A673 (cell line): ENCODE measurements at regions not wholly inside any gene's neighbourhood (a gene's known extent, or its start where the extent isn't known, plus 50 kb on each side); places are given as distances from the start of the nearest gene placed in this dataset.

Experiments
- BruUV-seq: library from RNA; stranded (reverse); fragments of 400-500 nt; replicated peaks from 2 replicates; lab custom pipeline; 2021; lab: Mats Ljungman, UMichigan
- CTCF ChIA-PET: fragments of 300-600 bp; sonication (Branson Sonifier 250); formaldehyde crosslinking; loops from one replicate; lab custom pipeline; 2022; ENCODE audit warnings: antibody characterized with exemption; lab: Charles Lee
- POLR2A ChIA-PET: fragments of 300-600 bp; sonication (Branson Sonifier 250); formaldehyde crosslinking; loops from one replicate; lab custom pipeline; 2022; ENCODE audit warnings: antibody characterized with exemption; ENCODE audit not compliant: low non-redundant PET; lab: Charles Lee
- DNase-seq: peaks from one replicate; pipeline ENCODE4 v3.0.0-alpha.2; 2015; ENCODE audit warnings: low spot score
- H3K27ac ChIP-seq: fragments of 200-600 bp; sonication (generic); 2 replicates; pipeline ENCODE4 v1.5.1; 2016; ENCODE audit warnings: mixed run types, low read depth, mild to moderate bottlenecking, mixed read lengths, antibody characterized with exemption, low read length; ENCODE audit not compliant: poor library complexity, severe bottlenecking
- H3K27me3 ChIP-seq: fragments of 200-600 bp; sonication (generic); replicated peaks from 2 replicates; pipeline ENCODE4 v1.6.1; 2017; ENCODE audit warnings: mixed run types, low read depth, mild to moderate bottlenecking, mixed read lengths, antibody characterized with exemption, low read length; ENCODE audit not compliant: insufficient read depth, poor library complexity
- H3K36me3 ChIP-seq: fragments of 200-600 bp; sonication (generic); 2 replicates; pipeline ENCODE4 v1.6.1; 2016; ENCODE audit warnings: mixed run types, mild to moderate bottlenecking, mixed read lengths, antibody characterized with exemption, low read length; ENCODE audit not compliant: insufficient read depth, poor library complexity, severe bottlenecking
- H3K4me1 ChIP-seq: fragments of 200-600 bp; sonication (generic); 2 replicates; pipeline ENCODE4 v1.6.1; 2017; ENCODE audit warnings: mixed run types, mild to moderate bottlenecking, mixed read lengths, antibody characterized with exemption, low read length; ENCODE audit not compliant: insufficient read depth, poor library complexity, severe bottlenecking
- H3K4me3 ChIP-seq: fragments of 200-600 bp; sonication (generic); 2 replicates; pipeline ENCODE4 v1.5.1; 2016; ENCODE audit warnings: low read depth, mixed run types, mild to moderate bottlenecking, mixed read lengths, low read length; ENCODE audit not compliant: poor library complexity, severe bottlenecking
- H3K9me3 ChIP-seq: fragments of 200-600 bp; sonication (generic); 2 replicates; pipeline ENCODE4 v1.6.1; 2016; ENCODE audit warnings: mixed run types, low read depth, mild to moderate bottlenecking, mixed read lengths, antibody characterized with exemption, low read length; ENCODE audit not compliant: poor library complexity, severe bottlenecking
- EZH2 ChIP-seq: fragments of 200-600 bp; sonication (generic); IDR thresholded peaks from 2 replicates; pipeline ENCODE4 v1.6.1; 2017; ENCODE audit warnings: borderline replicate concordance, low read depth, mild to moderate bottlenecking, mixed read lengths, antibody characterized with exemption, low read length; ENCODE audit not compliant: poor library complexity, severe bottlenecking
- intact Hi-C: fragments of 100-400 bp; cut with micrococcal nuclease; formaldehyde crosslinking; loops from one replicate; pipeline ENCODE4 v1.10.0; 2022; ENCODE audit not compliant: unreplicated experiment
- TF ChIP-seq, protein P1 (sequence below): fragments of 300-800, 200-600 bp; sonication (generic); conservative IDR thresholded peaks from 2 replicates; pipeline ENCODE4 v1.5.1; 2017; ENCODE audit warnings: low read depth, mild to moderate bottlenecking, antibody characterized with exemption, low read length, moderate library complexity, mixed read lengths

DNA sequence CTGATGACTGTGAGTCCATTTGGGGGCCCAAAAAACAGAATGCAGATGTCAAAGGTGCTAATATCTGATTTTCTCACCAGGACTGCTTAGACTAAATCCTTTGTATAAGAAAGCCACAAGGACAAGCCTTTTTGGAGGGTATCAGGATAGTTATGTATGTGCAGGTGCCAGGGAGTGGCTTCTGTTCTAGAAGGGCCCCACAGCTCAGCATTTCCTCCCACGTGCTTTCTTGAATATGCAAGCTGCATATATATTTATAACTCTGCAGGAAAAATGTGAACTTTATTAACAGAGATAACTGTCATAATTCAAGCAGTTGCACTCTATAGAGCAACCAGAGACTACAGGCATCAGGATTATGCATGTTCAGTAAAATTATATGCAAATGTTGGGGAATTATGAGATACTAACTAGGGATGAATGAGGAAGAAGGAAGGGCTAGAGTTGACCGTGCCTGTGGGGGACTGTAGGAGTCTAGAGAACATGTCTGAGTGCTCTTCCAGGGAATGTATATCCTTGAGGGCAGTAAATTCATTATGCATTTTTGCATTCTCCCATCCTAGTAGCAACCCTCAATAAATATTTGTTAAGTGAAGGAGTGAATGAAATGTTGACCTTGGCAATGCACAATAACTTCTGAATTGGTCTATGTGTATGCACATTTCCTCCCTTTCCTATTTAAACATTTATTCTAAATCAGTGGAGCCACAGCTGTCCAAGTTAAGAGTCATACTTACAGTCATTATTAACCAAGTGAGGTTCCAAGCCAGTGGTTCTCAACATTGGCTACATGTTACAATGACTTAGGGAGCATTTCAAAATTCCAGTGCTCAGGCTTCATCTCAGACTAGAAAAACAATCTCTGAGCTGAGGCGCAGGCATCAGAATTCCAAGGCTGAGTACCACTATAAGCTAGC lies 94.8 kb upstream of the ANKRD28 start:
- DNase-seq = no peak
- intact Hi-C loops = no loop called here
- Histone ChIP-seq H3K4me3 (no peak overlapping the region), H3K27me3 (no peaks in the 10 kb centered on the region), H3K9me3 (no peaks in the 10 kb centered on the region), H3K36me3 (no peaks in the 10 kb centered on the region), H3K4me1 (no peaks in the 10 kb centered on the region), H3K27ac (no peak overlapping the region)
- ChIA-PET POLR2A (no interaction called here), CTCF (interaction anchor here (0.7 kb wide), 1 partner anchor 54 kb away, joined by 6 read pairs; no protein-coding TSS in a partner anchor)
- no TSS peak for BruUV-seq
- no peak for TF ChIP-seq EZH2

DNA sequence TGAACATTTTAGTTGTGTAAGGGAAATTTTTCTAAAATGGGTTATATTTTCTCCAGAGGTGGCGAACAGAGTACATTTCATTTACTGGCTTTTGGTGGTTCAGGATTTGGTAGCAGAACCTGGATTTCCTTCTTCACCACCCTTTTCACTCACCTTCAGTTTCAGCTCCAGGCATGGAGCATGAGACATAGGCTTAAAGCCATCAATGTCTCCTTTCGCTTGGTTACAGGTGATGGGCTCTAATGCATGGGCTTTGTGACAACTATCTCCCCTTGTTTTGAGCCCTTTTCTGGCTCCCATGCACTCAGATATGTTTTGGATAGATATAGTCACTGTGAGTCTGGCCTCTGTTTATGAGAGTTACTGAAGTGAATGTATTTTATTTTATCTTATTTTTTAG lies 96.6 kb upstream of the ANKRD28 start:
- no peaks in the 10 kb centered on the region for H3K27me3 ChIP-seq
- no peaks in the 10 kb centered on the region for H3K4me1 ChIP-seq
- intact Hi-C loops = no loop called here
- CTCF ChIA-PET = no interaction called here
- no peak for DNase-seq
- TF ChIP-seq, protein P1, sequence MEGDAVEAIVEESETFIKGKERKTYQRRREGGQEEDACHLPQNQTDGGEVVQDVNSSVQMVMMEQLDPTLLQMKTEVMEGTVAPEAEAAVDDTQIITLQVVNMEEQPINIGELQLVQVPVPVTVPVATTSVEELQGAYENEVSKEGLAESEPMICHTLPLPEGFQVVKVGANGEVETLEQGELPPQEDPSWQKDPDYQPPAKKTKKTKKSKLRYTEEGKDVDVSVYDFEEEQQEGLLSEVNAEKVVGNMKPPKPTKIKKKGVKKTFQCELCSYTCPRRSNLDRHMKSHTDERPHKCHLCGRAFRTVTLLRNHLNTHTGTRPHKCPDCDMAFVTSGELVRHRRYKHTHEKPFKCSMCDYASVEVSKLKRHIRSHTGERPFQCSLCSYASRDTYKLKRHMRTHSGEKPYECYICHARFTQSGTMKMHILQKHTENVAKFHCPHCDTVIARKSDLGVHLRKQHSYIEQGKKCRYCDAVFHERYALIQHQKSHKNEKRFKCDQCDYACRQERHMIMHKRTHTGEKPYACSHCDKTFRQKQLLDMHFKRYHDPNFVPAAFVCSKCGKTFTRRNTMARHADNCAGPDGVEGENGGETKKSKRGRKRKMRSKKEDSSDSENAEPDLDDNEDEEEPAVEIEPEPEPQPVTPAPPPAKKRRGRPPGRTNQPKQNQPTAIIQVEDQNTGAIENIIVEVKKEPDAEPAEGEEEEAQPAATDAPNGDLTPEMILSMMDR = no peak
- no peak for TF ChIP-seq EZH2
- no peaks in the 10 kb centered on the region for H3K9me3 ChIP-seq
- no peaks in the 10 kb centered on the region for H3K36me3 ChIP-seq
- no peak overlapping the region for H3K27ac ChIP-seq
- no peak overlapping the region for H3K4me3 ChIP-seq
- POLR2A ChIA-PET = no interaction called here
- no TSS peak for BruUV-seq

DNA sequence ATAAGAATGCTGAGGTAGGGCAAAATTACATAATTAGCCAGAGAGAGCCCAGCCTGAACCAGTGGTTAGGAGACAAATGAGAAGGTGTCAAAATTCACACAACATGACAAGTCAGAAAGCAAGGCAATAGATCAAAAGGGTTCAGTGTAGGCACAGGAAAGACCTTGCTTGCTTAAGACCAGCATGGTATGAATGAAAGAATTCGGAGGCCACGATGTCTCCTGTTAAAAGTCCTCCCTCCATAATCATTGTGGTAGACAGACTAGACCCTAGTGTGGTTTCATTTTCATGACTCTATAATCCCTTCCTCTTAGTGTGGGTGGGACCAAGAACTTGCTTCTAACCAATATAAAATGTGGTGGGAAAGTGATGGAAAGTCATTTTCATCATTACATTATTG lies 98.7 kb upstream of the ANKRD28 start:
- Histone ChIP-seq H3K27ac (no peak overlapping the region), H3K4me3 (no peak overlapping the region), H3K27me3 (no peaks in the 10 kb centered on the region), H3K4me1 (no peaks in the 10 kb centered on the region), H3K36me3 (no peaks in the 10 kb centered on the region), H3K9me3 (no peaks in the 10 kb centered on the region)
- CTCF ChIA-PET = no interaction called here
- intact Hi-C loops = no loop called here
- no TSS peak for BruUV-seq
- TF ChIP-seq EZH2 = no peak
- TF ChIP-seq, protein P1 = no peak
- no peak for DNase-seq
- POLR2A ChIA-PET = no interaction called here

DNA sequence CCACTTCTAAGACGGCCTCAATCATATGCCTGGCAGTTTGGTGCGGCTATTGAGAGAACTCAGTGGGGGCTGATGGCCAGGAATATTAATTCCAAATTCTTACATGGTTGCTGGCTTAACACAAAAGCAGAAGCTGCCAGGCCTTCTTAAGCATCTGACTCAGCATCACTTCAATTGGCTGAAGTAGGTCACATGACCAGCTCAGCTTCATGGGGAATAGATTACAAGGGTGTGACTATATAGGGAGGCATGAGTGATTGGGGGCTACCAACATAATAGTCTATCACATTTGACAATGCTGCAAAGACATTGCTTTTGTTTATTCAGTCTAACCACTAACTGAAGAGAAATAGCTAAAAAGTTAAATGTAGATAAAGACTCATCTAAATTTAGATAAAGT lies 101.6 kb upstream of the ANKRD28 start:
- no TSS peak for BruUV-seq
- POLR2A ChIA-PET = no interaction called here

More for the DNA sequence above, 101.6 kb upstream of the ANKRD28 start:
- H3K27me3 ChIP-seq = no peaks in the 10 kb centered on the region
- CTCF ChIA-PET = no interaction called here
- intact Hi-C loops = no loop called here
- TF ChIP-seq, protein P1 = no peak
- TF ChIP-seq EZH2 = no peak
- no peaks in the 10 kb centered on the region for H3K9me3 ChIP-seq
- no peak overlapping the region for H3K27ac ChIP-seq
- H3K36me3 ChIP-seq = no peaks in the 10 kb centered on the region
- DNase-seq = peak; percentile 82
- H3K4me1 ChIP-seq = no peaks in the 10 kb centered on the region
- H3K4me3 ChIP-seq = no peak overlapping the region
